IPS-20b (cell line): ENCODE measurements at regions not wholly inside any gene's neighbourhood (a gene's known extent, or its start where the extent isn't known, plus 50 kb on each side); places are given as distances from the start of the nearest gene placed in this dataset.
"Not testable (repeated sequence)": the region's sequence is repeated elsewhere in the genome, so short reads cannot be mapped to it uniquely, and the experiment has no call there.

Experiments used
- H3K27ac ChIP-seq: one replicate; pipeline ENCODE4 v1.5.1; 2013; ENCODE audit warnings: low read length
- H3K27me3 ChIP-seq: 2 replicates; pipeline ENCODE4 v1.6.1; 2013; ENCODE audit warnings: mild to moderate bottlenecking, low read length, inconsistent platforms; ENCODE audit not compliant: insufficient read depth
- H3K36me3 ChIP-seq: 2 replicates; pipeline ENCODE4 v1.6.1; 2013; ENCODE audit warnings: low read depth, mild to moderate bottlenecking, inconsistent platforms, low read length, moderate library complexity; ENCODE audit not compliant: insufficient read depth
- H3K4me1 ChIP-seq: 2 replicates; pipeline ENCODE4 v1.6.1; 2013; ENCODE audit warnings: mild to moderate bottlenecking, control low read depth, inconsistent platforms, low read length, moderate library complexity; ENCODE audit not compliant: insufficient read depth
- H3K4me3 ChIP-seq: 2 replicates; pipeline ENCODE4 v1.5.1; 2013; ENCODE audit warnings: mild to moderate bottlenecking, low read length, inconsistent platforms
- H3K9ac ChIP-seq: 2 replicates; pipeline ENCODE4 v1.6.1; 2013; ENCODE audit warnings: low read depth, mild to moderate bottlenecking, inconsistent platforms, low read length, moderate library complexity
- H3K9me3 ChIP-seq: 2 replicates; pipeline ENCODE4 v1.6.1; 2013; ENCODE audit warnings: mild to moderate bottlenecking, low read depth, low read length, inconsistent platforms; ENCODE audit not compliant: insufficient read depth

DNA sequence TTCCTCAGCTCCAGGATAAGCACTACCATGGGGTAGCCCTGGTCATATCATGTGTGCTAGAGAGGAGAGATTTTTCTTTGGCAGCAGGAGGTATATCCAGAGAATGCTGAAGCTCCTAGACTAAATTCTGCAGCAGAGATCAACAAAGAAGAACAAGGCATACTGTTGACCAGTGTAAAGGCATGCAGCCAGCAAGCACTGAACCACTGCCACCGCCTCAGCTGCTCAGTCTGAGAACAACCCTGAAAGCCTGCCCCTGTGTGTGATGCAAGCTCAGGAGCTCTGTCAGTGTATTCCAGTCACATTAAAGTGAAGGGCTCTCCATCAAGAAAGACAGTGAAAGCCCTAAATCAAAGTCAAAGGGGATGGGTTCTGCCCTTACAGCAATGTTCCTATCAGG lies 439.5 kb upstream of the CD180 start:
- H3K27ac ChIP-seq, result no peak overlapping the region

DNA sequence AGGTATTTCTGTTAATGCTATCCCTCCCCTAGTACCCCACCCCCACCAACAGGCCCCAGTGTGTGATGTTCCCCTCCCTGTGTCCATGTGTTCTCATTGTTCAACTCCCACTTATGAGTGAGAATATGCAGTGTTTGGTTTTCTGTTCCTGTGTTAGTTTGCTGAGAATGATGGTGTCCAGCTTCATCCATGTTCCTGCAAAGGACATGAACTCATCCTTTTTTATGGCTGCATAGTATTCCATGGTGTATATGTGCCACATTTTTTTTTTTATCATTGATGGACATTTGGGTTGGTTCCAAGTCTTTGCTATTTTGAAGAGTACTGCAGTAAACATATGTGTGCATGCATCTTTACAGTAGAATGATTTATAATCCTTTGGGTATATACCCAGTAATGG lies 430.5 kb upstream of the CD180 start:
- H3K4me1 ChIP-seq, H3K9ac ChIP-seq, H3K36me3 ChIP-seq, H3K27me3 ChIP-seq, H3K9me3 ChIP-seq, H3K4me3 ChIP-seq, H3K27ac ChIP-seq: not testable (repeated sequence)

More for the DNA sequence above, 439.5 kb upstream of the CD180 start:
- peaks cover 6% of the 10 kb centered on the region; the same call in 1 of the 2 replicates for H3K4me1 ChIP-seq
- H3K27me3 ChIP-seq, result no peaks in the 10 kb centered on the region
- no peak overlapping the region for H3K4me3 ChIP-seq
- no peaks in the 10 kb centered on the region for H3K36me3 ChIP-seq
- H3K9me3 ChIP-seq, result no peaks in the 10 kb centered on the region
- no peak overlapping the region for H3K9ac ChIP-seq

DNA sequence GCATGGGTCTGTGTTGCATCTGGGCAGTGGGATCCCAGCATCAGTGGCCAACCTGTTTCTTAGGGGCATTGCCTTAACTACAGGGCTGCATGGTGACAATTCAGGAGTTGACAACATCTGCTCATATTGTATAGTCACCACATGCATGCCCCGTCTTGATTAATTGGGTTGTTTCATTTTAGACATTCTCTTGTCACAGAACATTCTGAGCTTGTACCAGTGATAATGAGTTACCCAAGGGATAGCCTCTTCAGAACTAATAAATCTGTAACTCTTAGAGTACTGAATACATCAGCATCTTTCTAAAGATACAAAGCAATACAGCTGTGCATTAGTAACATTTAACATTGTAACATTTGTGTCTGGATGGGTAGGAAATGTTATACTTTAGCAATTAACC lies 426.5 kb upstream of the CD180 start:
- no peak overlapping the region for H3K9ac ChIP-seq
- H3K27me3 ChIP-seq, result no peaks in the 10 kb centered on the region
- no peak overlapping the region for H3K27ac ChIP-seq
- H3K9me3 ChIP-seq, result no peaks in the 10 kb centered on the region
- no peak overlapping the region for H3K4me3 ChIP-seq
- no peaks in the 10 kb centered on the region for H3K36me3 ChIP-seq
- H3K4me1 ChIP-seq, result peaks cover 7% of the 10 kb centered on the region; the same call in 1 of the 2 replicates

DNA sequence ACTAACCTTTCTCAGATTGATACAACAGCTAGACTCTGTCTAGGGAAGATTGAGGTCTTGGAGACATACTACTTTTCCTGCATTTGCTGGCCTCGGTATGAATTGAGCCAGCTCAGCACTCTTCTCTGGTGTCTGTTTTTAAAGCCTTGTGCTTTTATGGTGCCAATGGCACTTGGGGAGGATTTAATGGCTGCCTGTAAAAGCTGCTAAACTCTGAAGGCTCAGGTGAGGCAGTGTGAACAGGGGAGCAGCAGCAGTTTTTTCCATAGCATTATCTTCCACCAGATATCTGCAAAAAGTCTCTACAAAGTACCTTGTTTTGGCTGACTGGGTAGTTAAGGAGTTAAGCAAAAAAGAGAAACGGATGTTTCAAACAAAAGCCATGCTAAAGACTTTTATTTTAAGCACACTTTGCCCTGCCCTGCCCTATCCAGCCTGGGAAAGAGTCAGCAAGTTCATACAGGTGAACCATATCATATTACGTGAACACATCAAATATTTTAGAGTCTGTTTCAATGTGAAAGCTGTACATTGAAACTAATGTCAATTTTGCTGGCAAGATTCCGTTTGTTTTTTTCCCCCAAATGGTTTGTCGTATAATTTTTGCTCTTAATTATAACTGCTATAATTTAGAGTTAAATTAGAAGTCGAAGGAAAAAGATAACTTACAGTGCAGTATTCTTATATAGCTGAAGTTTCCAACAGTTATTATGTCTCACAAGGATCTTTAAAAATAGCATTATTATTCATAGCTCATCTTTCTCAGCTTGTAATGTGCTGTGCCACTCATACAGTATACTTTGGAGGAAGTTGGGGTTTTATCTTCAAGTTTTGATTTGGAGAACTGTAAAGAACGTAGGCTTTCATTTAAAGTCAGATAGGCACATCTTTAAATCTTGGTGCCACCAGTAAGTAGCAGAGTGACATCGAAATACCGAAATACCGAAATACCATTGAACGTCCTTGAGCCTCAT lies 424.1 kb upstream of the CD180 start:
- H3K9me3 ChIP-seq, result no peaks in the 10 kb centered on the region
- no peaks in the 10 kb centered on the region for H3K27me3 ChIP-seq
- H3K4me1 ChIP-seq, result peaks cover 7% of the 10 kb centered on the region; the same call in 1 of the 2 replicates
- no peak overlapping the region for H3K9ac ChIP-seq
- H3K36me3 ChIP-seq, result no peaks in the 10 kb centered on the region
- H3K4me3 ChIP-seq, result no peak overlapping the region
- H3K27ac ChIP-seq, result no peak overlapping the region

DNA sequence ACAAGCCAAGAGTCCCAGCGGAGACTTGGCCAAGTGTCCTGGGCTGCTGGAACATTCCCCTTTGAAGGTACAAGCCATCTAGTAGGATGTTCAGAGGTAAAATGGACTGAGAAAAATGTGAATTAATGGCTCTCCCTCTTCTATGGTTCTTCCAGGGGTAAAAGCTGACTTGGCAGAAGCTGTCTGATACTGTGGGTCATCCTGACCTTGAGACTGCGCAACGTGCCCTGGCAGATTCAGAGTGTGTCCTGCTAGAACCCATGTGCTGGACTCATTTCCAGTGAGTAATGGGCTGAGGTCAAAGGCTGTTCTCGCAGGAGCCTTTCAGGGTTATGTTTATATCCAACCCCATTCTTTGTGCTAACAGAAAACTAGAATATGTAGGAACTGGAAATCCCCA lies 423.0 kb upstream of the CD180 start:
- peaks cover 7% of the 10 kb centered on the region; the same call in 1 of the 2 replicates for H3K4me1 ChIP-seq
- H3K27me3 ChIP-seq, result no peaks in the 10 kb centered on the region
- H3K4me3 ChIP-seq, result no peak overlapping the region
- no peak overlapping the region for H3K27ac ChIP-seq
- H3K9ac ChIP-seq, result no peak overlapping the region
- no peaks in the 10 kb centered on the region for H3K36me3 ChIP-seq
- H3K9me3 ChIP-seq, result no peaks in the 10 kb centered on the region

DNA sequence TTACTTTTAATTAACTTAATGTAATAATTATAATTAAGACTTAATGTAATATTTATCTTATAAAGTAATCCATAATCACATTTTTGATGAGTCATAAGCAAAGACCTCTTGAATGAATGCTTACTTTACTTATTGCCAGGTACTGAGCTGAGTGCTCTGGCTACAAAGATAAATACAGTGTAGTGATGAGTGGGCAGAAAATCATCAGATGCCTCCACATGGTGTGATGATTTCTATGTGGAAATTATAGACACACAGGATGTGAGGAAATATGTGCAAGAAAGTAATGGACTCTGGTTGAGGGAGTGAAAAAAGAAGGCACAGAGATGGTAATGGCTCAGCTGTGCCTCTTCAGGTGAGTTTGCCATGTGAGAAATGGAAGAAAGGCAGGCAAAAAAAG lies 422.6 kb upstream of the CD180 start:
- no peak overlapping the region for H3K4me3 ChIP-seq
- H3K27me3 ChIP-seq, result no peaks in the 10 kb centered on the region
- H3K27ac ChIP-seq, result no peak overlapping the region
- H3K9ac ChIP-seq, result no peak overlapping the region
- peaks cover 7% of the 10 kb centered on the region; the same call in 1 of the 2 replicates for H3K4me1 ChIP-seq
- H3K36me3 ChIP-seq, result no peaks in the 10 kb centered on the region
- no peaks in the 10 kb centered on the region for H3K9me3 ChIP-seq

DNA sequence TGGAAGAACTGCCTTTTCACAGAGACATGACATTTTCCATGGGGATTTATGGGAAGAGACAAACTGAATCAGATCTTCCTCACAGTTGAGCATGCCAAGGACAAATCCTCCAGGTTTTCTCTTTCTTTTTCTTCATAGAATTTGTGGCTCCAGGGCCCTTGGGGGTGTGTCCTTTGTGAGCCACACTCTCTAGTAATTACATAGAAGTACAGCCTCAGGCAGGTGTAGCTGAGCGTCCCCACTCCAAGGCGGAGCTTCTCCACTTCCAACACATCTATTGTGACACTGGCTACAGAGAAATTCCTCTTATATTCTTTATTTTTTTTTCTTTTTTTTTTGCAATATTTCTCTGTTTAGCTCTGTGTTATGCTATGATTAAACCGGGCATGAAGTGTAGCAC lies 420.5 kb upstream of the CD180 start:
- H3K9ac ChIP-seq, result no peak overlapping the region
- no peak overlapping the region for H3K27ac ChIP-seq
- peaks cover 7% of the 10 kb centered on the region; the same call in 1 of the 2 replicates for H3K4me1 ChIP-seq
- H3K36me3 ChIP-seq, result no peaks in the 10 kb centered on the region
- H3K9me3 ChIP-seq, result no peaks in the 10 kb centered on the region
- no peak overlapping the region for H3K4me3 ChIP-seq
- H3K27me3 ChIP-seq, result no peaks in the 10 kb centered on the region

DNA sequence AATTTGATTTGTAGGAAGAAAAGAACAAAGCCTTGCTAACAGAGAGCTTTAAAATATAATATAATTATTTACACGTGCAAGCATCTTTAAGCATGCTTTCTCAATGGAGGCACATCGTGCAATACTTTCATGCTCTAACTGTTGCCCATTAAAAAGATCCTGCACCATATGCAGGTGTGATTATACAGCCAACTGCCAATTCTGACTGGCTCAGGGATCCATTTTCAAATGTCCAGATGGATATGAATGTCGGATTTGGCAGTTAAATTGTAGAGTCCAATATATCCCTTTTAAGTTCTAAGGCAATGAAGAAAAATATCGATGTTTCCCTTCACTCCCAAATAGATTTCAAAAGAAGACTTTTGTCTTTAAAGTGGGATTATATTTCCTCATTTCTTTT lies 416.4 kb upstream of the CD180 start:
- no peak overlapping the region for H3K27ac ChIP-seq
- H3K4me3 ChIP-seq, result no peak overlapping the region
- H3K9ac ChIP-seq, result no peak overlapping the region
- H3K27me3 ChIP-seq, result no peaks in the 10 kb centered on the region
- no peaks in the 10 kb centered on the region for H3K9me3 ChIP-seq
- H3K4me1 ChIP-seq, result no peaks in the 10 kb centered on the region; the same call in 1 of the 2 replicates
- H3K36me3 ChIP-seq, result no peaks in the 10 kb centered on the region

DNA sequence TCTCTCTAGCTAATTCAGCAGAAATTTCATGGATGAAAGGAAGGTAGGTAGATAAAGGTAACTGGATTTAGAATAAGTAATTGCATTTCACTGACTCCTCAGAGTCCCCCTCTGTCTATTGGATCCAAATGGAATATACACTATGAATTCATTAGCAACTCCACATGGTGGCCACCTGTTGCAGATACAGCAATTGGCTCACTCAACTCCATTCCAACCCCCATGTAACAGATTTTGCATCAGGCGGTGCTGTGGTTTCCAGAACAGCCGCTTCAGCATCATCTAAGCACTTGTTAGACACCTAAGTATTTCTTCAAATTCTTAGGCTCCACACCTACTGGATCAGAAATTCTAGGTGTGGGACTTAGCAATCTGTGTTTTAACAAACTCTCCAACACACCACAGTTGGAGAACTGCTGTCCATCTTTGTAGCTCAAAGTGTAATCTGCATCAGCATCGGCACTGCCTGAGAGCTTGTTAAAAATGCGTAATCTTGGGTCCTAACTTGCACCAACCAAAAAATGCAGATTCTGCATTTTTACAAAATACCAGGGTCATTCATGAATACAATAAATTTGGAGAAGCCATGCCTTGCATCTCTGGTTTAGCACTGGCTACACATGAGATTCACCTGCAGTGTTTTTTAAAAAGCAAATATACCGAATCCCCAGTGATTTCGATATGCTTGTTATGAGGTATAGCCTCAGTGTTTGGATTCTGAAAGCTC lies 413.8 kb upstream of the CD180 start:
- H3K4me3 ChIP-seq, result no peak overlapping the region
- no peak overlapping the region for H3K27ac ChIP-seq
- H3K36me3 ChIP-seq, result no peaks in the 10 kb centered on the region
- no peaks in the 10 kb centered on the region; the same call in 1 of the 2 replicates for H3K4me1 ChIP-seq
- H3K9me3 ChIP-seq, result no peaks in the 10 kb centered on the region
- H3K27me3 ChIP-seq, result no peaks in the 10 kb centered on the region
- H3K9ac ChIP-seq, result no peak overlapping the region

DNA sequence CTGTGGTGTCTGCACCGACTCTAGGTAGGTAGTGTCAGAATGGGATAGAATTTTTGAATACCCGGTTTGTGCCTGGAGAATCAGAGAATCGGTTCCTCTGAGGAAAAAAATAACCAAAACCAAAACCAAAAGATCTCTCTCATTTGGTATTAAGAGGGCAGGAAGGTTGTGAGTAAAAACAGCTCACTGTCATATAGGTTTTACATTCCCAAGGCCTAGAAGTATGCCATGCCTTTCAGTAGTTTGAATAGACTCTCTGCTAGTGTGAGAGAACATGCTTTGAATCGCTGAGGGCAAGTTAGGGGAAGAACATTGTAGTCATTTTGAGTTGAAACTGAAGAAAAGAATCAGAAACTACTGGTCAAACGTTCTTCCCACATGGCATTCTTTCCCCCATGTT lies 411.4 kb upstream of the CD180 start:
- Histone ChIP-seq H3K36me3 (no peaks in the 10 kb centered on the region), H3K9me3 (peaks cover 18% of the 10 kb centered on the region), H3K9ac (no peak overlapping the region), H3K4me1 (no peaks in the 10 kb centered on the region), H3K27me3 (no peaks in the 10 kb centered on the region), H3K27ac (no peak overlapping the region), H3K4me3 (no peak overlapping the region)

DNA sequence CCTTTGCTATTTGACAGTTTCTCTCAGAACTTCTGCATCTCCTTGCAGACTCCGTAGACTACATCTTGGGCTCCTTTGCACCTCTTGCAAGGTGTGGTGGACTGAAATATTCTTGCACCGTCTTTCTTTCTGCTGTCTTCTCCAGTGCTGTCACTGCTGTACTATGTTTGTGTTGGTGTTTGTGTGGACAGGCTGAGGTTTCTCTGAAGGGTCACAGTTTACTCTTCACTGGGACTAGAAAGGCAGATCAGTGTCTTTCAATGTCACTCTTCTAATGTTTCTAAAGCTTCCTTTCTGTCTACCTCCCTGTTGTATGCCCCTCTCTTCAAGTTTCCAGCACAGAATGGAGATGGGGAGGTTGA lies 410.0 kb upstream of the CD180 start:
- Histone ChIP-seq H3K4me1 (no peaks in the 10 kb centered on the region), H3K27me3 (no peaks in the 10 kb centered on the region), H3K4me3 (no peak overlapping the region), H3K36me3 (no peaks in the 10 kb centered on the region), H3K9ac (no peak overlapping the region), H3K27ac (no peak overlapping the region), H3K9me3 (peaks cover 18% of the 10 kb centered on the region)
